H9 (cell line): ENCODE measurements at regions not wholly inside any gene's neighbourhood (a gene's known extent, or its start where the extent isn't known, plus 50 kb on each side); places are given as distances from the start of the nearest gene placed in this dataset.
A peak's percentile ranks its signal among the peaks of the same experiment; 100 is the strongest.

Source experiments
- DNase-seq: peaks from one replicate; pipeline ENCODE4 v3.0.0-alpha.2; 2017
- H2AFZ ChIP-seq: one replicate; pipeline ENCODE4 v1.6.1; 2013; ENCODE audit warnings: mild to moderate bottlenecking, low read length, control low read depth, moderate library complexity
- H2AK5ac ChIP-seq: 2 replicates; pipeline ENCODE4 v1.6.1; 2013; ENCODE audit warnings: low read length, control low read depth, mixed read lengths; ENCODE audit not compliant: insufficient read length
- H2BK120ac ChIP-seq: one replicate; pipeline ENCODE4 v1.6.1; 2013; ENCODE audit warnings: low read depth, mild to moderate bottlenecking, low read length, control low read depth, inconsistent platforms; ENCODE audit not compliant: poor library complexity, severe bottlenecking
- H2BK12ac ChIP-seq: 2 replicates; pipeline ENCODE4 v1.6.1; 2013; ENCODE audit warnings: low read length, control low read depth, mixed read lengths, low read depth; ENCODE audit not compliant: insufficient read length
- H2BK15ac ChIP-seq: 2 replicates; pipeline ENCODE4 v1.6.1; 2013; ENCODE audit warnings: low read depth, low read length, control low read depth
- H2BK20ac ChIP-seq: one replicate; pipeline ENCODE4 v1.6.1; 2013; ENCODE audit warnings: low read depth, mild to moderate bottlenecking, low read length, control low read depth, inconsistent platforms; ENCODE audit not compliant: poor library complexity, severe bottlenecking
- H2BK5ac ChIP-seq: 2 replicates; pipeline ENCODE4 v1.6.1; 2013; ENCODE audit warnings: low read length, control low read depth, mixed read lengths; ENCODE audit not compliant: insufficient read length
- H3K14ac ChIP-seq: 2 replicates; pipeline ENCODE4 v1.6.1; 2013; ENCODE audit warnings: low read length, control low read depth; ENCODE audit not compliant: insufficient read depth
- H3K18ac ChIP-seq: 2 replicates; pipeline ENCODE4 v1.6.1; 2013; ENCODE audit warnings: low read depth, mild to moderate bottlenecking, mixed read lengths, low read length, control low read depth; ENCODE audit not compliant: insufficient read length
- H3K23ac ChIP-seq: 2 replicates; pipeline ENCODE4 v1.6.1; 2013; ENCODE audit warnings: low read length, control low read depth, mixed read lengths, low read depth; ENCODE audit not compliant: insufficient read length
- H3K23me2 ChIP-seq: 2 replicates; pipeline ENCODE4 v1.6.1; 2013; ENCODE audit warnings: low read depth, mild to moderate bottlenecking, mixed read lengths, low read length, control low read depth; ENCODE audit not compliant: insufficient read length, poor library complexity, severe bottlenecking
- H3K27ac ChIP-seq: 2 replicates; pipeline ENCODE4 v1.5.1; 2013; ENCODE audit warnings: low read length, control low read depth, mixed read lengths, low read depth; ENCODE audit not compliant: insufficient read length
- H3K27me3 ChIP-seq: 2 replicates; pipeline ENCODE4 v1.6.1; 2013; ENCODE audit warnings: low read length, control low read depth, inconsistent platforms; ENCODE audit not compliant: insufficient read depth
- H3K4ac ChIP-seq: 2 replicates; pipeline ENCODE4 v1.6.1; 2013; ENCODE audit warnings: low read depth, mild to moderate bottlenecking, control low read depth, inconsistent platforms, low read length, moderate library complexity
- H3K4me1 ChIP-seq: 2 replicates; pipeline ENCODE4 v1.6.1; 2013; ENCODE audit warnings: low read length, control low read depth, inconsistent platforms; ENCODE audit not compliant: insufficient read depth
- H3K4me2 ChIP-seq: 2 replicates; pipeline ENCODE4 v1.6.1; 2013; ENCODE audit warnings: low read length, control low read depth, mixed read lengths; ENCODE audit not compliant: insufficient read length, insufficient read depth
- H3K56ac ChIP-seq: 2 replicates; pipeline ENCODE4 v1.6.1; 2013; ENCODE audit warnings: low read depth, mild to moderate bottlenecking, mixed read lengths, low read length, control low read depth; ENCODE audit not compliant: insufficient read length
- H3K79me1 ChIP-seq: 2 replicates; pipeline ENCODE4 v1.6.1; 2013; ENCODE audit warnings: low read depth, mild to moderate bottlenecking, moderate library complexity, low read length, control low read depth, inconsistent platforms; ENCODE audit not compliant: insufficient read depth, poor library complexity, severe bottlenecking
- H3K79me2 ChIP-seq: 2 replicates; pipeline ENCODE4 v1.6.1; 2013; ENCODE audit warnings: low read length, control low read depth, inconsistent platforms; ENCODE audit not compliant: insufficient read depth
- H3K9ac ChIP-seq: 2 replicates; pipeline ENCODE4 v1.6.1; 2013; ENCODE audit warnings: low read length, control low read depth, mixed read lengths; ENCODE audit not compliant: insufficient read length; ENCODE audit errors: extremely low read depth
- H3K9me3 ChIP-seq: one replicate; pipeline ENCODE4 v1.6.1; 2013; ENCODE audit warnings: low read depth, low read length, inconsistent platforms; ENCODE audit not compliant: control insufficient read depth
- H3T11ph ChIP-seq: one replicate; pipeline ENCODE4 v1.6.1; 2013; ENCODE audit warnings: mild to moderate bottlenecking, low read length, control low read depth, inconsistent platforms
- H4K20me1 ChIP-seq: one replicate; pipeline ENCODE4 v1.6.1; 2013; ENCODE audit not compliant: control insufficient read depth, insufficient read length, insufficient read depth
- H4K5ac ChIP-seq: 2 replicates; pipeline ENCODE4 v1.6.1; 2013; ENCODE audit warnings: low read depth, mild to moderate bottlenecking, mixed read lengths, low read length, control low read depth; ENCODE audit not compliant: insufficient read length
- H4K8ac ChIP-seq: replicated peaks from 2 replicates; pipeline ENCODE4 v1.6.1; 2013; ENCODE audit warnings: low read length, control low read depth, mixed read lengths, low read depth; ENCODE audit not compliant: insufficient read length
- H4K91ac ChIP-seq: 2 replicates; pipeline ENCODE4 v1.6.1; 2013; ENCODE audit warnings: low read depth, mild to moderate bottlenecking, moderate library complexity, mixed read lengths, low read length, control low read depth; ENCODE audit not compliant: insufficient read length
- H3K27ac Mint-ChIP-seq, 3 experiments: 2 replicates in 2 of 3; 3 replicates in 1 of 3; pipeline ENCODE4 v1.8.0; 2020 to 2021; ENCODE audit warnings: mixed read lengths in 3 of 3, mild to moderate bottlenecking in 1 of 3, moderate library complexity in 1 of 3
- H3K27me3 Mint-ChIP-seq: 2 replicates; pipeline ENCODE4 v1.8.0; 2021; ENCODE audit warnings: low read depth, mild to moderate bottlenecking, moderate library complexity, mixed read lengths
- H3K36me3 Mint-ChIP-seq, 3 experiments: 2 replicates in 2 of 3; 3 replicates in 1 of 3; pipeline ENCODE4 v1.8.0; 2020 to 2021; ENCODE audit warnings: low read depth in 3 of 3, mixed read lengths in 3 of 3; ENCODE audit not compliant: insufficient read depth in 1 of 3
- H3K4me1 Mint-ChIP-seq, 2 experiments: 2 replicates each; pipeline ENCODE4 v1.8.0; 2020; ENCODE audit warnings: mixed read lengths in 2 of 2
- H3K4me3 Mint-ChIP-seq, 2 experiments: 2 replicates in 1 of 2; 3 replicates in 1 of 2; pipeline ENCODE4 v1.8.0; 2020 to 2021; ENCODE audit warnings: mild to moderate bottlenecking in 2 of 2, mixed read lengths in 2 of 2, moderate library complexity in 1 of 2
- H3K9me3 Mint-ChIP-seq, 2 experiments: 2 replicates in 1 of 2; 3 replicates in 1 of 2; pipeline ENCODE4 v1.8.0; 2020; ENCODE audit warnings: mild to moderate bottlenecking in 2 of 2, mixed read lengths in 2 of 2, moderate library complexity in 1 of 2
- WGBS: extraction: QIAGEN DNeasy Blood & Tissue Kit; methylation state at CpG from one replicate; pipeline ENCODE4 v1.1.7; 2013; ENCODE audit warnings: missing lambda C conversion rate, low lambda C conversion rate, mixed read lengths; ENCODE audit not compliant: insufficient read length; ENCODE audit errors: extremely low coverage; 5-methylcytosine and 5-hydroxymethylcytosine counted together
- TF ChIP-seq, protein P1 (sequence below): fragments of 200-600 bp; sonication (generic); conservative IDR thresholded peaks from 3 replicates; pipeline ENCODE4 v1.8.0; 2021; ENCODE audit warnings: antibody characterized with exemption, mild to moderate bottlenecking

DNA sequence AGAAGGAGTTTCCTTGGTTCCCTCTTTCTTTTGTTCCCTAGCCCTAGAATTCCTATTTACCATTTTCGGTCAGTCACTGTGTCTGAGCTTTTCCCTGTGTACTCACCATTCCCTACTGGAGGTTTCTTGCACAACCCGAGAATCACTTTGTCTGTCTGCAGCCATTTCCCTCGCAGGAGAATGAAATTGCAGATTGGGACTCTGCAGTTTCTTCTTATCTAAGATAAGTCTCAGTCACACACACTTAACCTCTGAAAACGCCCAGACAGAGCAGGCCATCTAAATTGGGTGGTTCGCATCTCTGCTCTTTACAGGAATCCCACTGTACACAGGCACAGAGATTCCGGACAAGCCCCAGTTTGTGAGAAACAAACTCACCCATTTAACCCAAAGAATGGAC is 58.6 kb upstream of the CNTNAP2 start:
- Histone ChIP-seq H3K79me2 (no peaks in the 10 kb centered on the region), H3K27ac (no peak overlapping the region), H3K4ac (no peak overlapping the region), H3K4me2 (no peak overlapping the region), H2AFZ (no peak overlapping the region), H3K9ac (no peak overlapping the region), H2BK120ac (no peak overlapping the region), H4K5ac (no peak overlapping the region), H4K20me1 (no peaks in the 10 kb centered on the region), H3K27me3 (no peaks in the 10 kb centered on the region), H2BK5ac (no peak overlapping the region), H2BK15ac (no peak overlapping the region), H2BK12ac (no peak overlapping the region), H3K56ac (no peak overlapping the region), H3K14ac (no peak overlapping the region), H2AK5ac (no peak overlapping the region), H3K23me2 (no peaks in the 10 kb centered on the region), H3K79me1 (no peaks in the 10 kb centered on the region), H3K18ac (no peak overlapping the region), H3K9me3 (no peaks in the 10 kb centered on the region), H3K4me1 (no peaks in the 10 kb centered on the region), H3K23ac (no peak overlapping the region), H4K91ac (no peak overlapping the region), H3T11ph (no peak overlapping the region), H2BK20ac (no peak overlapping the region), H4K8ac (no peak overlapping the region)
- H3K36me3 Mint-ChIP-seq: no peaks in the 10 kb centered on the region
- TF ChIP-seq, protein P1, sequence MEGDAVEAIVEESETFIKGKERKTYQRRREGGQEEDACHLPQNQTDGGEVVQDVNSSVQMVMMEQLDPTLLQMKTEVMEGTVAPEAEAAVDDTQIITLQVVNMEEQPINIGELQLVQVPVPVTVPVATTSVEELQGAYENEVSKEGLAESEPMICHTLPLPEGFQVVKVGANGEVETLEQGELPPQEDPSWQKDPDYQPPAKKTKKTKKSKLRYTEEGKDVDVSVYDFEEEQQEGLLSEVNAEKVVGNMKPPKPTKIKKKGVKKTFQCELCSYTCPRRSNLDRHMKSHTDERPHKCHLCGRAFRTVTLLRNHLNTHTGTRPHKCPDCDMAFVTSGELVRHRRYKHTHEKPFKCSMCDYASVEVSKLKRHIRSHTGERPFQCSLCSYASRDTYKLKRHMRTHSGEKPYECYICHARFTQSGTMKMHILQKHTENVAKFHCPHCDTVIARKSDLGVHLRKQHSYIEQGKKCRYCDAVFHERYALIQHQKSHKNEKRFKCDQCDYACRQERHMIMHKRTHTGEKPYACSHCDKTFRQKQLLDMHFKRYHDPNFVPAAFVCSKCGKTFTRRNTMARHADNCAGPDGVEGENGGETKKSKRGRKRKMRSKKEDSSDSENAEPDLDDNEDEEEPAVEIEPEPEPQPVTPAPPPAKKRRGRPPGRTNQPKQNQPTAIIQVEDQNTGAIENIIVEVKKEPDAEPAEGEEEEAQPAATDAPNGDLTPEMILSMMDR: no peak
- no peaks in the 10 kb centered on the region for H3K27me3 Mint-ChIP-seq
- no peaks in the 10 kb centered on the region for H3K9me3 Mint-ChIP-seq
- no peak for DNase-seq
- no CpG with 5 or more reads among the region's 6 CpGs for WGBS
- H3K4me3 Mint-ChIP-seq: no peak overlapping the region
- H3K4me1 Mint-ChIP-seq: no peaks in the 10 kb centered on the region; a peak in 1 of 4 replicates
- H3K27ac Mint-ChIP-seq: peak overlapping the region in 1 of 3 experiments; percentile 45; a peak in 1 of 7 replicates
